ENCODE measurements at regions not wholly inside any gene's neighbourhood (a gene's known extent, or its start where the extent isn't known, plus 50 kb on each side); places are given as distances from the start of the nearest gene placed in this dataset.

- Histone ChIP-seq H3K4me1 (ENCODE audit: insufficient read depth) (peaks cover 20% of the 10 kb centered on the region), H3K27ac (no peak overlapping the region), H3K4me3 (no peak overlapping the region), H3K36me3 (replicated peaks; ENCODE audit: insufficient read depth, low read depth) (no peaks in the 10 kb centered on the region), H2AFZ (no peak overlapping the region), H3K4me2 (no peak overlapping the region), H4K20me1 (ENCODE audit: insufficient read depth, poor library complexity, severe bottlenecking) (no peaks in the 10 kb centered on the region), H3K27me3 (no peaks in the 10 kb centered on the region), H3K9me2 (replicated peaks; ENCODE audit: insufficient read depth) (no peaks in the 10 kb centered on the region), H3K79me2 (no peaks in the 10 kb centered on the region), H3K9me3 (ENCODE audit: low read depth) (no peaks in the 10 kb centered on the region)
- TF ChIP-seq EZH2phosphoT487 (IDR thresholded peaks at IDR 0.05; ENCODE audit: low read depth, severe bottlenecking, unreplicated experiment) (no peak), CTCF (IDR thresholded peaks at IDR 0.05; ENCODE audit: poor library complexity) (no peak), EZH2 (IDR thresholded peaks at IDR 0.05; ENCODE audit: borderline replicate concordance) (no peak)
- 67% methylated on average over 2 of the region's 2 CpGs for WGBS (ENCODE audit: low lambda C conversion rate, missing lambda C conversion rate)
- no peak for DNase-seq (ENCODE audit: low spot score)
Observed at GRCh38 chr12:91379051-91379775, 196.6 kb upstream of the DCN start.

GRCh38 chr12:91377436-91377835 is 194.8 kb upstream of the DCN start:
- Histone ChIP-seq H3K4me1 (ENCODE audit: insufficient read depth) (peaks cover 11% of the 10 kb centered on the region), H3K27ac (no peak overlapping the region), H3K4me3 (no peak overlapping the region), H2AFZ (no peak overlapping the region), H3K9me2 (replicated peaks; ENCODE audit: insufficient read depth) (no peaks in the 10 kb centered on the region), H3K4me2 (no peak overlapping the region), H3K79me2 (no peaks in the 10 kb centered on the region), H3K27me3 (no peaks in the 10 kb centered on the region), H3K36me3 (replicated peaks; ENCODE audit: insufficient read depth, low read depth) (no peaks in the 10 kb centered on the region), H3K9me3 (ENCODE audit: low read depth) (no peaks in the 10 kb centered on the region), H4K20me1 (ENCODE audit: insufficient read depth, poor library complexity, severe bottlenecking) (no peaks in the 10 kb centered on the region)
- DNase-seq (ENCODE audit: low spot score), result no peak
- TF ChIP-seq CTCF (IDR thresholded peaks at IDR 0.05; ENCODE audit: poor library complexity) (no peak), EZH2 (IDR thresholded peaks at IDR 0.05; ENCODE audit: borderline replicate concordance) (no peak), EZH2phosphoT487 (IDR thresholded peaks at IDR 0.05; ENCODE audit: low read depth, severe bottlenecking, unreplicated experiment) (no peak)
- WGBS (ENCODE audit: low lambda C conversion rate, missing lambda C conversion rate), result 42% methylated on average over 3 of the region's 3 CpGs

- H4K20me1 ChIP-seq (ENCODE audit: insufficient read depth, poor library complexity, severe bottlenecking), result no peaks in the 10 kb centered on the region
- H3K79me2 ChIP-seq, result no peaks in the 10 kb centered on the region
- no peak overlapping the region for H3K4me2 ChIP-seq
- 89% methylated on average over 2 of the region's 2 CpGs for WGBS (ENCODE audit: low lambda C conversion rate, missing lambda C conversion rate)
- no peaks in the 10 kb centered on the region for H3K9me2 ChIP-seq (replicated peaks; ENCODE audit: insufficient read depth)
- TF ChIP-seq EZH2 (IDR thresholded peaks at IDR 0.05; ENCODE audit: borderline replicate concordance) (no peak), EZH2phosphoT487 (IDR thresholded peaks at IDR 0.05; ENCODE audit: low read depth, severe bottlenecking, unreplicated experiment) (no peak), CTCF (IDR thresholded peaks at IDR 0.05; ENCODE audit: poor library complexity) (no peak)
- H3K36me3 ChIP-seq (replicated peaks; ENCODE audit: insufficient read depth, low read depth), result no peaks in the 10 kb centered on the region
- H3K27ac ChIP-seq, result no peak overlapping the region
- no peak overlapping the region for H3K4me3 ChIP-seq
- H2AFZ ChIP-seq, result no peak overlapping the region
- H3K9me3 ChIP-seq (ENCODE audit: low read depth), result no peaks in the 10 kb centered on the region
- no peak for DNase-seq (ENCODE audit: low spot score)
- no peaks in the 10 kb centered on the region for H3K4me1 ChIP-seq (ENCODE audit: insufficient read depth)
- H3K27me3 ChIP-seq, result no peaks in the 10 kb centered on the region
Observed at GRCh38 chr12:91373086-91373485, 190.5 kb upstream of the DCN start.

Data from hepatocyte (in vitro differentiated cells).